GM18498 (cell line): ENCODE measurements at regions not wholly inside any gene's neighbourhood (a gene's known extent, or its start where the extent isn't known, plus 50 kb on each side); places are given as distances from the start of the nearest gene placed in this dataset.
"Not testable (repeated sequence)": the region's sequence is repeated elsewhere in the genome, so short reads cannot be mapped to it uniquely, and the experiment has no call there.

Experiments used
- ATAC-seq: cut with Tn5 transposase; IDR thresholded peaks from one replicate; pipeline ENCODE4 v1.9.1; 2021; ENCODE audit warnings: mild to moderate bottlenecking, moderate library complexity; ENCODE audit not compliant: unreplicated experiment

DNA sequence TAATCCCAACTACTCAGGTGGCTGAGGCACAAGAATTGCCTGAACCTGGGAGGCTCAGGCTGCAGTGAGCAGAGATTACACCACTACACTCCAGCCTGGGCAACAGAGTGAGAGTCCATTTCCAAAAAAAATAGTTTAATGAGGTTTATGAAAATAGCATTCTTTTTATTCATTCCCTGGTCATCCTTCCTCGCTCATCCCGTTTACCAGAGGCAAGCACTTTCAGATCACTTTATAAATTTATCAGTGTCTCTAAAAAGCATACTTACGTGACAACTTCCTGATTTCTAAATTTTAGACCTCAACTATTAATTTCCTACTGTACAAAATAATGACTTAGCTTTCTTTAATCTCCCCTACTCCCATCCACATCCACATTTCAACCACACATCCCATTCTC is 864.8 kb downstream of the EPHA4 start:
- ATAC-seq = no peak

- ATAC-seq = no peak
Measured at GRCh38 chr2:220708366-220708765, 863.7 kb downstream of the EPHA4 start.

DNA sequence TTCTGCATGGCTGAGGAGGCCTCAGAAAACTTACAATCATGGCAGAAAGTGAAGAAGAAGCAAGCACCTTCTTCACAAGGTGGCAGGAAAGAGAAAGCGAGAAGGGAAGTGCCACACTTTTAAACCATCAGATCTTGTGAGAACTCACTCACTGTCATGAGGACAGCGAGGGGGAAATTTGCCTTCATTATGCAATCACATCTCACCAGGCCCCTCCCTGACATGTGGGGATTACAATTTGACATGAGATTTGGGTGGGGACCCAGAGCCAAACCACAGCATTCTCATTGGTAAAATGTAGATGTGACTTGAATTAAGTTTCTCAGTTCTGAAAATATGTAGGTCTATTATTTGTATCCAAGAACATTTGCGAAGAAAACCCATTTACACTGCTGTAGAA is 854.8 kb downstream of the EPHA4 start:
- no peak for ATAC-seq

- no peak for ATAC-seq
Measured at GRCh38 chr2:220736778-220737177, 835.3 kb downstream of the EPHA4 start.

GRCh38 chr2:220743203-220743602 is 828.9 kb downstream of the EPHA4 start:
- no peak for ATAC-seq

DNA sequence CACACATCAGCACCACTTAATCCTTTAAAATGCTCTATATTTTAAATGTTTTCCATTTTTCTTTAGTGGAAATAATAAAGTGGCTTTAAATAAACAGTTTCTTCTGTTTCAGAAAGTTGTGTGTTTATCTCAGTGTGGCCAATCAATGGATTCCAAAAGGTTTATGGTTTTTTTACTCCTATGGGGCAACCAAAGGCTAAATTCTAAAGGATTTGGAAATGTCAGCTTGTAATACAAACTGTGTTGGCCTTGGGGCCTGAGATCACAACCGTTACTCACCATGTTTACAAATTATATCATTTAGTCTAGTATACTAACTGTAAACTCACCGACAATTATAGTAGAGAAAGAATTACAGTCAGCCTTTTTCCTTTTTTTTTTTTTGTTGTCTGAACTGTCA is 827.2 kb downstream of the EPHA4 start:
- ATAC-seq = no peak

GRCh38 chr2:220745682-220746081 is 826.4 kb downstream of the EPHA4 start:
- ATAC-seq = no peak

DNA sequence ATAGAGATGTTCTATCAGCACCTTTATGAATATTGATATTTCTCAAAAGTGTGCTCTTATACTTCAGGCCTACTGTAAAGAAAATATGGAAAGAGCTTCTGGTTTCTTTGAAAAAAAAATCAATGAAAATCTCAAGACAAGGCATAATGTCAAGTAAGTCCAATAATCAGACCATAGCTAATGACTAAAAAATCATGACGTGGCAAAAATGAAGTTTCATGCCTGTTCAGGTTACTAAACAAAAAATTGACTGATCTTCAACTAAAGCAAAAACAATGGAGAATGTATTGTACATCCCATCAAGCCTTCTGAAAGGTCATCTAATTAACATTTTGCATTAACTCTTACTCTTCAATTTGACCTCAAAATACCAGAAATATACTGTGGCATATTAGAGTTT is 824.4 kb downstream of the EPHA4 start:
- no peak for ATAC-seq

- ATAC-seq = no peak
Measured at GRCh38 chr2:220748875-220749479, 823.1 kb downstream of the EPHA4 start.

DNA sequence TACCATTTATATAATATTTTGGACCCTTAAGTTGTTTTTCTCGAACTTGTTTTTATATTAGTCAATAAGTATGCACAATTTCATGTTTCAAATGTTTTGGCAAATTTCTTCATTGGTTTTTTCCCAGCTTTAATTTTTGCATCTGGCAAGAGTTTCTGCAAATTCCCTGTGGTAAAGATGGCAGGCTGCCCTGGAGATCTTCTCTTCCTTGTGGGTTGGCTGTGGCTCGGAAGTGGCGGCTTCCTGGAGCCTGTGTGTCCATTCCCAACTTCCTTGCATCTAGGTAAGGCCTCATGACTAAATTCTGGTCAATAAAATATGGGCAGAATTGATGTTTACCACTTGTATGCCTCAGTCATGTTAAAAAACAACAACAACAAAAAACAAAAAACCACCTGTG is 818.6 kb downstream of the EPHA4 start:
- ATAC-seq = no peak

- no peak for ATAC-seq
Measured at GRCh38 chr2:220756653-220757052, 815.5 kb downstream of the EPHA4 start.

DNA sequence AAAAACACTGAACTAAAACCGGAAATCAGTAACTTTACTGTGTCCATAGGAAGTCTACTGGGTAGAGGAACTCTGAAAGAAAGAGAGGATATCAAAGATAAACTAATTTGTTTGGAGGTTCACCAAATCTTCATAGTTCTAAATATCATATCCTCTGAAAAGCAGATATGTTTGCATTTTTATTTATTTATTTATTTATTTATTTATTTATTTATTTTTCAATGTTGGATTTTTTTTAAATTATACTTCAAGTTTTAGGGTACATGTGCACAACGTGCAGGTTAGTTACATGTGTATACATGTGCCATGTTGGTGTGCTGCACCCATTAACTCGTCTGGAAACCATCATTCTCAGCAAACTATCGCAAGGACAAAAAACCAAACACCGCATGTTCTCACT is 813.7 kb downstream of the EPHA4 start:
- not testable (repeated sequence) for ATAC-seq

DNA sequence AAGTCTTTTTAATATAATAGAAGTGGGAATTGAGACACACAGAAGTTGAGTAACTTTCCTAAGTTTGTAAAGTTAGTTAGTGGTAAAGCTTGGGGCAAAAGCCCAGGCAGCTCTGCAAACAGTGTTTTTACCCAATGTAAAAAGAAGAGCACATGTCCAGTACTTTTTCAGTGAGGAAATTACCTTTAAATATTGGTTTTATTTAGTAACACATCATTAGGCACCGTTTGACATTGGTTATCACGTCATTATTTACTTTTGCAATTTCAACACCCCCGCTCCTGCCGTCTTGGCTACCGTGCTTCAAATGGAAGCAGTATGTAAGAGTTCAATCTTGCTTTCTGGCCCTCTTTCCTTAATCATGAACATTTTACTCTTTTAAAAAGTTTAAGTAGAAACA is 807.9 kb downstream of the EPHA4 start:
- ATAC-seq = no peak

DNA sequence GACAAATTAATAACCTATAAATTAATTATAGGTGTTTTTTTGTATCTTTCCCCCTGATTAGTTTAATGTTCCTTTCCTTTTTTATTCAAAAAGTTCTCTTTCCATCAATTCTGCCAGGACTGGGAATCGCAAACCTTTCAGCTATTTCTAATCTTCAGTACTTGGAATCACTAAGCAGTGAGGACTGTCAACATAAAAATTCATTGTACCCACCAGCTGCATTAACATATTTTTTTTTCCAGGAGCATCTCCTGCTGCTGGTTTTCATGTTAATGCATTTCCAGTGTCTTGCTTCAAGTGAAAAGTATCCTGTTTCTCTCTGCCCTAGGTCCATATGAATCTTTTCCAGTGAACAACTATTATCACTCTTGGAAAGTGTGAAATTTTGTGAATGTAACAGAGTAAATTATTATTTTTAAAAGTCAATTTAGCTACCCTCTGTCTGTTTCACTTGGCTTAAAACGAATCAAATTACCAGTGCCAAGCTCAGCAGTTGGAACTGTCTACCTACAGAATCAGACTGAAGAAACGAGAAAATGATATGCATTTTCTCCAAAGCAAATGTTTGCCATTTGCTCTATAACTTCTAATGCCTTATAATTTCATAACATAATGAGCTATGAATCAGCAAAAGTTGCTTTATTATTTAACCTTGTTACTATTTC is 804.4 kb downstream of the EPHA4 start:
- no peak for ATAC-seq

DNA sequence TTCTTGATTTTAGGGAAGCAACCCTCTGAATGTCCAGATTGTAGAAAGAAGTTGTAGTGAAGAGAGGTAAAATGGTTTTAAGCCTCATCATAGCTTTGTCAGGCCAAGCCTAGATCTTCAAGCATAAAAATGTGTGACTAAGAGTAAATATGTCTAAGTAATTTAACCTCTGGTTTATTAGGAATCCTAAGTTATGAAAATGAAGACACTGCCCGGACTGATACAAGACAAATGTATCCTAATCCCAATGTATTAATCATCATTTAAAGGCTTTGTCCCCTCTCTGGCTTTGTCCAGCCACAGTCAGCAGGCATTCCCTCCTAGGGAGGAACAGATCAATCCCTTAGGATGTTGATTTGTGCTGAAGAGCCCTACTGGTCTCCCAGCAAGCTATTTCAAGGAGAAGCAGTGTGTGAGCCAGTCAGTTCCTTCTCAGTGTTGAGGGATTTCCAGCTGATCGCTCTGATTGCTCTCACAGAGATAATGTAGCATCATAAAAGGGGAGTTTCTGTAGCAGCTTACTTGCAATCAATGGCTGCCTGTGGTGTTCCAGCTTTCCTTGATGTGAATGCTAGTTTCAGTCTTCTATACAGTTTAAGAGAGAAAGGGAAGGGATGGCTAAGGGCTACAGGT is 796.1 kb downstream of the EPHA4 start:
- ATAC-seq = no peak

- not testable (repeated sequence) for ATAC-seq
Measured at GRCh38 chr2:220779076-220779475, 793.0 kb downstream of the EPHA4 start.

- no peak for ATAC-seq
Measured at GRCh38 chr2:220779511-220779910, 792.6 kb downstream of the EPHA4 start.

DNA sequence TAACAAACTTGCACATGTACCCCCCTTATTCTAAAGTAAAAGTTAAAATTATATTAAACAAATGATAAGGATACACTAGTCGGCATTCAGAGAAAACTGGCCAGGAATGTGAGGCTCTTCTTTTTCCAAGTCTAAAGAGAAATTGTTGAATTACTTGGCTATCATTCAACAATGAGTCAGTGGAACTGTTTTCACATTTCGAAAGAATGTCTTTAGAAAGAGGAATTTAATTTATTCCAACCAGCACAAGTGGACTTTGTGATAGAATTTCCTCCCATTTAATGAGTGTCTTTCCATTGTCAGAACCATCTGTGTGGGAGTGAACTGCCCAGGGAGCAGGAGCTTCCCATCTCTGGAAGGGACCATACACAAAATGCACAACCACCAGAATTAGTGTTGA is 792.2 kb downstream of the EPHA4 start:
- no peak for ATAC-seq

DNA sequence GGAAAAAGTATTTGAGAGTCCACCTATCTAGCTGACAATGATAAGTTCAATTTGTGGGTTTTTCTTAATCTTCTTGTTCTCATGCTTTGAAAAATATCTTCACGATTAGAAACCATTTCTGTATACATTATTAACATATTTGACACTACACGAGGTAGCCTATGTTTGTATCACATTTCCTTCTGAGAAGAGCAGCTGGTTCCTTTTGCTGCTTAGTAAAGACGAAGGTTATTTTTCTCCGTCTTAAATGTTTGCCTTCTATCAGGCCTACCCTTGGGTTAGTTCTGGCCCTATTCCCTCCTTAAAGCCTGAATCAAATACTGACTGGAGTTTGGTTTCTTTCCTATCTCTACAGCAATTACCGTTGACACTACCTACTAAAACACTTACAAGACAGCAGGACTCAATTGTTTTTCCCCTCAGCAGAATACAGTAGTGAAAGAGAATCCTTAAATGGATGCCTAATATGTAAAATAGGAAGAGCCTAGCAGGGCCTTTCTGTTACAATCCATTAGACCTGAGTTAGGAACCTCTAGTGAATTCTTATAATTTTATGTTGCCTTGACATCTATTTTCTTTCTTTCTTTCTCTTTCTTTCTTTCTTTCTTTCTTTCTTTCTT is 790.4 kb downstream of the EPHA4 start:
- ATAC-seq = no peak

DNA sequence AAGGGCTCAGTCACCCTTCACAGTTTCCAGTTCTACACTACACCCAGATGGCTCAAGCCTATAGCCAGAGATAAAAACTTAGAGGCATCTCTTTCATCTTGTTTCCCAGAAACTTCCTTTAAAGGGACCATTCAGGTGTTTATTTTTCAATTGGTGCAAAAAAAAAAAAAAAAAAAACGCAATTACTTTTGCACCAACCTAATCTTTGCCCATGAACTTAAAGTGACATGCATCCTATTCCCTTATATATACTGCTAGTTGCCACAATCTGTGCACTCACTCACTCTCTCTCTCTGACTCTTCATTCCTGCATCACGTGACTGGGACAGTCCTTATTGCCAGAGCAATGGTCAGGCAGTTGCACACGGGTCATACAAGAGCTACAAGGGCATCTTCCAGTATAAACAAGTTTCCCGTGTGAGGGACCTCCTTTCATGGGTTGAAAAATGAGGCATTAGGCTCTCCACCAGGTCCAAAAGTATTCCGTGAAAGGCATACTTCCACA is 789.4 kb downstream of the EPHA4 start:
- ATAC-seq = no peak

DNA sequence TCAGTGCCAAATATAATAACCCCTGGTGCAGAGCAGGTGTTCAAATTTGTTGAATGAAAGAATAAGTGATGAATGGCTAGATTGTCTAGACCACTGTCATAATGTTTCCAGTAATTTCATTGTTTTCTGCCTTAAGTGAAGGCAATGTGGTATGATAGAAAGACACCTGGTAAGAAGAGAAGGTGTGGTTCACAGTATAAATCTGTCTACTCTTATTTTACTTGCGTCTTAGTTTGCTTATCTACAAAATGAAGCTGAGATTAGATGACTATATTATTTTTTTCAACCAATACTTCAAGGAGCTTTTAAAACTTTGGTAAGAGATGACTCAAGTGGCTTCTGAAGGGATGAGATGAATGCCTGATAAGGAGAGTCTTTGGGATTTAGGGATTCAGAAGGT is 788.4 kb downstream of the EPHA4 start:
- ATAC-seq = no peak

DNA sequence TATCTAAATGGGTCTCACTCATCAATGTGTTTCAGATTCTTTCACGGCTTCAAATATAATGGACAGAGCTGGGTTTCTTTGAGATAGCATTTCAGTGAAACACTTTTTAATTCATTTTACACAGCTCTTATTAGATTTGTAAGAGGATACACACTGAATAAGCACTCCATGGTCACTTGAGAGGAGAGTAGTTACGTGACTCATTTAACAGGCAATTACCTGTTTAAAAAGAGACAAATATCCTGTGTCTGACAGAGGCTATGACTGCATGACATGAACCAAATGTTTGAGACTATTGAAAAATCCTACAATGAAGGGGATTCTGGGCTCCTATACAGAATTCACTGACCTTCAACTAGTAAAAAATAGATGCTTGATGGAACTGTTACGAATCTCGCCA is 786.9 kb downstream of the EPHA4 start:
- ATAC-seq = no peak
